ENCODE measurements at regions not wholly inside any gene's neighbourhood (a gene's known extent, or its start where the extent isn't known, plus 50 kb on each side); places are given as distances from the start of the nearest gene placed in this dataset.

DNA sequence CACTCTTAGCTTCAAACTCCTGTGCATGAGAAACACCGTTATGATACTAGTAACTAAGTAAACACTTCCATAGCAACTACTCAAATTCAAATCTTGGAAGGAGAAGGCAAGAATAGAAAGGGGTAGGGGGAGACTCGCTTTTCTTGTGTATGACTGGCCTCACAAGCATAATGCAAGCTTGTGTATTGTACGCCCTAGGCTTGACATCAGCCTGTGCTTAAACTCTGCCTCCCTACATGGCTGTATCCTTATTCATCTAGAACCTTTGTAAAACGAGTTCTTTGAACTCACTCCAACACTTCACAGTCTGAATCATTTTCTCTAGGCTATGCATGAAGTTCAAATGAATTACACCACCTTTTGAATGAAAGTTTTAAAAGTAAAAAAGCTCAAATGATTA, 1071.2 kb upstream of the ADGRL3 start:
- no peaks in the 10 kb centered on the region for H3K36me3 ChIP-seq (ENCODE audit: control insufficient read depth, insufficient read depth, low read length)
- H3K9me3 ChIP-seq (ENCODE audit: control insufficient read depth, low read length), result no peaks in the 10 kb centered on the region
- H3K27ac ChIP-seq (ENCODE audit: low read depth, low read length, severe bottlenecking), result no peak overlapping the region
- H3K4me1 ChIP-seq (ENCODE audit: control insufficient read depth, insufficient read depth, low read length, poor library complexity, severe bottlenecking), result no peaks in the 10 kb centered on the region
- 83 to 100% methylated on average over 1 of the region's 4 CpGs for WGBS, 2 experiments (ENCODE audit: insufficient coverage in 2 of 2)
- H3K4me3 ChIP-seq (ENCODE audit: extremely low read depth, insufficient read depth, low read length, poor library complexity, severe bottlenecking), result no peak overlapping the region

DNA sequence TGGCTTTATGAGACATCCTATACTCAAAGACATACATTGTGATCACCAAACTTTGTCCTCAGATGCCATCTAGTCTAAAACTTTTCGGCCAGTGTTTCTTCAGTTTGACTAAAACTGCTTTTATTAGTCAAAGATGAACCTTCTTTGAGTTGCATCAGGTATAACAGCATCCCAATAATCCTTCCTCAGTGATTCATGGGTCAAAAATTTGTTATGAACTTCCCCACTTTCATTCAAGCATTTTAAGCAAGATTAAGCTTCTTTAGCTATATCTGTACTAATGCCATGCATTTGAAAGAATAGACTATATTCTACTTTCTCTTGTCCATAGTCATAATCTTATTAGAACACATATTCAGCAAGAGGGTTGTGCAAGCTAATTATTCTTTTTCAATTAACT, 1070.4 kb upstream of the ADGRL3 start:
- no peak overlapping the region for H3K4me3 ChIP-seq (ENCODE audit: extremely low read depth, insufficient read depth, low read length, poor library complexity, severe bottlenecking)
- no peaks in the 10 kb centered on the region for H3K4me1 ChIP-seq (ENCODE audit: control insufficient read depth, insufficient read depth, low read length, poor library complexity, severe bottlenecking)
- 80 to 86% methylated on average over 1 of the region's 1 CpG for WGBS, 2 experiments (ENCODE audit: insufficient coverage in 2 of 2)

DNA sequence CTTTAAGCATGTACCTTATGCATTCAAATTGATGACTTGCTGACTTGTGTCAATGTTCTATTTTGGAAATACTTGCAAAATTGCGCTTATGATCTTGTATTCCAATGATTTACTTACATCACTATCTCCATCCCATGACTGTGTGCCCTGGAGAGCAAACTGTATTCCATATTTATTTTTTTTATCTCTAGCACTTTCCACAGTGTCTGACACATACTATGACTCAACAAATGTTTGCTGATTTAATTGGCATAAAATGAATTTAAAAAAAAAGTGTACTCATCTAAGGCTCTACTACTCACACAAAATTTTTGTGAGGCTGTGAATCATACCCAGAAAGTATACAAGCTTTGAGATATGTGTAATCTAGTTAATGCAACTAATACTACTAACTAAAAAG, 1066.8 kb upstream of the ADGRL3 start:
- Histone ChIP-seq H3K9me3 (ENCODE audit: control insufficient read depth, low read length) (no peaks in the 10 kb centered on the region), H3K36me3 (ENCODE audit: control insufficient read depth, insufficient read depth, low read length) (no peaks in the 10 kb centered on the region), H3K27ac (ENCODE audit: low read depth, low read length, severe bottlenecking) (no peak overlapping the region), H3K4me1 (ENCODE audit: control insufficient read depth, insufficient read depth, low read length, poor library complexity, severe bottlenecking) (no peaks in the 10 kb centered on the region), H3K4me3 (ENCODE audit: extremely low read depth, insufficient read depth, low read length, poor library complexity, severe bottlenecking) (no peak overlapping the region)
- 100% methylated on average over 1 of the region's 1 CpG; no CpG with 5 or more reads in 1 of the 2 experiments for WGBS, 2 experiments (ENCODE audit: insufficient coverage in 2 of 2)

More for the DNA sequence above, 1070.4 kb upstream of the ADGRL3 start:
- H3K36me3 ChIP-seq (ENCODE audit: control insufficient read depth, insufficient read depth, low read length), result no peaks in the 10 kb centered on the region
- no peaks in the 10 kb centered on the region for H3K9me3 ChIP-seq (ENCODE audit: control insufficient read depth, low read length)
- no peak overlapping the region for H3K27ac ChIP-seq (ENCODE audit: low read depth, low read length, severe bottlenecking)

DNA sequence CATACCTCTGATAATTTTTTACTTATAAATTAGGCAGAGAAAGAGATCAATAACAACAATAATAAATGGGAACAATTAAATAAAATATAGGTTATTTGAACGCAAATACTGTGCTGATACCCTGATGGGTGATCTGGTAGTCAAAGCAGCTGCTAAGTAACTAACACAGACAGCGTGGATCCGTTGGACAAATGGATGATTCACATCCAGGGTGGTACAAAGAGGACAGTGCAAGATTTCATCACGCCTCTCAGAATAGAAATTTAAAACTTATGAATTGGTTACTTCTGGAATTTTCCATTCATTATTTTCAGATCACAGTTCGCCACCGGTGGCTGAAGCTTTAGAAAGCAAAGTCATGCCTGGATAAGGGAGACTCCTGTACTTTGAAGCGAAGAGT, 1066.0 kb upstream of the ADGRL3 start:
- WGBS, 2 experiments (ENCODE audit: insufficient coverage in 2 of 2), result 88 to 97% methylated on average over 6 of the region's 7 CpGs
- H3K4me1 ChIP-seq (ENCODE audit: control insufficient read depth, insufficient read depth, low read length, poor library complexity, severe bottlenecking), result no peaks in the 10 kb centered on the region

DNA sequence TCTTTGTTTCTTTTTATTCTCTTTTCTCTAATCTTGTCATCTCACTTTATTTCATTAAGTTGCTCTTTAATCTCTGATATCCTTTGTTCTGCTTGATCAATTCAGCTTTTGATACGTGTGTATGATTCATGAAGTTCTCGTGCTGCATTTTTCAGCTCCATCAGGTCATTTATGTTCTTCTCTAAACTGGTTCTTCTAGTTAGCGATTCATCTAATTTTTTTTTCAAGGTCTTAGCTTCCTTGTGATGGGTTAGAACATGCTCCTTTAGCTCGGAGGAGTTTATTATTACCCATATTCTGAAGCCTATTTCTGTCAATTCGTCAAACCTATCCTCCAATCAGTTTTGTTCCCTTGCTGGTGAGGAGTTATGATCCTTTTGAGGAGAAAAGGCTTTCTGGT, 1045.0 kb upstream of the ADGRL3 start:
- H3K9me3 ChIP-seq (ENCODE audit: control insufficient read depth, low read length), result no peaks in the 10 kb centered on the region
- H3K27ac ChIP-seq (ENCODE audit: low read depth, low read length, severe bottlenecking), result no peak overlapping the region
- no peaks in the 10 kb centered on the region for H3K36me3 ChIP-seq (ENCODE audit: control insufficient read depth, insufficient read depth, low read length)
- 85% methylated on average over 2 of the region's 5 CpGs; no CpG with 5 or more reads in 1 of the 2 experiments for WGBS, 2 experiments (ENCODE audit: insufficient coverage in 2 of 2)
- H3K4me3 ChIP-seq (ENCODE audit: extremely low read depth, insufficient read depth, low read length, poor library complexity, severe bottlenecking), result no peak overlapping the region
- H3K4me1 ChIP-seq (ENCODE audit: control insufficient read depth, insufficient read depth, low read length, poor library complexity, severe bottlenecking), result no peaks in the 10 kb centered on the region

More for the DNA sequence above, 1066.0 kb upstream of the ADGRL3 start:
- H3K4me3 ChIP-seq (ENCODE audit: extremely low read depth, insufficient read depth, low read length, poor library complexity, severe bottlenecking), result no peak overlapping the region
- H3K36me3 ChIP-seq (ENCODE audit: control insufficient read depth, insufficient read depth, low read length), result no peaks in the 10 kb centered on the region
- H3K27ac ChIP-seq (ENCODE audit: low read depth, low read length, severe bottlenecking), result no peak overlapping the region
- H3K9me3 ChIP-seq (ENCODE audit: control insufficient read depth, low read length), result no peaks in the 10 kb centered on the region

DNA sequence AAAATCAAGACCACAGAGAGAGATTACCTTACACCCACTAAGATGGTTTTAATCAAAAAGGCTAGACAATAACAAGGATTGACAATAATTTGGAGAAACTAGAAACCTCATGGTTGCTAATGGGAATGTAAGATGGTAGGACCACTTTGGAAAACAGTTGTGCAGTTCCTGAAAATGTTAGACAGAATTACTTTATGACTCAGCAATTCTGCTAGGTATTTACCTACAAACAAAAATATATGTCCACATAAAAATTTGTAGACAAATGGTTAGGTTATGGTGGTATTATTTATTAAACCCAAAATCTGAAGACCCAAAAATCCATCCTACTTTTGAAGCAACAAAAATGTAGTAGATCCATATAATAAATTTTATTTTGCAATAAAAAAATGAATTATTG, 1027.0 kb upstream of the ADGRL3 start:
- no peaks in the 10 kb centered on the region for H3K9me3 ChIP-seq (ENCODE audit: control insufficient read depth, low read length)
- no peak overlapping the region for H3K27ac ChIP-seq (ENCODE audit: low read depth, low read length, severe bottlenecking)
- H3K36me3 ChIP-seq (ENCODE audit: control insufficient read depth, insufficient read depth, low read length), result no peaks in the 10 kb centered on the region
- H3K4me1 ChIP-seq (ENCODE audit: control insufficient read depth, insufficient read depth, low read length, poor library complexity, severe bottlenecking), result no peaks in the 10 kb centered on the region
- H3K4me3 ChIP-seq (ENCODE audit: extremely low read depth, insufficient read depth, low read length, poor library complexity, severe bottlenecking), result no peak overlapping the region

DNA sequence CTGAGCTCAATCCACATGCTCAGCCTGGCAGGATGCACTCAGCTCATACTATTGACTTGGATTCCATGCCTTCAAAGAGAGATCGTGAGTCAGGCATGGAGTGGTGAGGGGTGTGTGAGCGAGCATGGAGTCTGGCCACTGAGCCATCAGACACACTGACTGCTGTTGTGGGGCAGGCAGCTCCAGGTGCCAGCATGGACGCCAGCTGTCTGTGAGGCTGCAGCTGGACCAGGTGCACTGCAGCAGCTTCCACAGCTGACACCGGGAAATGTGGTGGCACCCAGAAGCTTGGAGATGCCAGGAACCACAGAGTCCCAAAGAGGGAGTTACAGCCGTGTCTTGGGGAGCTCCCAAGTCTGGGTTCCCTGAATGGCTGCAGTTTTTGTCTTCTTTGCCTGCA, 1026.4 kb upstream of the ADGRL3 start:
- no peak overlapping the region for H3K27ac ChIP-seq (ENCODE audit: low read depth, low read length, severe bottlenecking)
- no peaks in the 10 kb centered on the region for H3K9me3 ChIP-seq (ENCODE audit: control insufficient read depth, low read length)
- H3K4me3 ChIP-seq (ENCODE audit: extremely low read depth, insufficient read depth, low read length, poor library complexity, severe bottlenecking), result no peak overlapping the region
- 88 to 92% methylated on average over 4 to 5 of the region's 5 CpGs for WGBS, 2 experiments (ENCODE audit: insufficient coverage in 2 of 2)
- H3K36me3 ChIP-seq (ENCODE audit: control insufficient read depth, insufficient read depth, low read length), result no peaks in the 10 kb centered on the region
- no peaks in the 10 kb centered on the region for H3K4me1 ChIP-seq (ENCODE audit: control insufficient read depth, insufficient read depth, low read length, poor library complexity, severe bottlenecking)

DNA sequence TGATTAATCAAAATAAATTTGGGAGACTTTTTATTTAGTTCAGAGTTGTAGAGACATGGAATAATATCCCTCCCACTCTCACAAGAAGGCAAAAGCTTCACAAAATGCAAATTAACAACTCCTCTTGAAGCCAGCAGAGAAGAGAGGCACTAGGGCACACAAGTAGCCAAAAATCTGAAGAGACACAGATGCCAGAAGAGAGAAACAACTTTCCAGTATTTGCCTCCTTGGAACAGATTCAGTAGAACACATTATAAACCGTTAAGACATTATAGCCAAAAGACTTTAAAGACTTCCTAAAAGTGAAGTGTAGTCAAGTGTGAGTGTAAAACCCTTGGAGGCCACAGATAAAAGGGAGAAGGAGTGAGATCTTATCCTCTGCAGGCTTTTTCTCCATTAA, 1024.9 kb upstream of the ADGRL3 start:
- H3K27ac ChIP-seq (ENCODE audit: low read depth, low read length, severe bottlenecking), result no peak overlapping the region
- WGBS, 2 experiments (ENCODE audit: insufficient coverage in 2 of 2), result no CpG with 5 or more reads among the region's 1 CpG
- no peaks in the 10 kb centered on the region for H3K9me3 ChIP-seq (ENCODE audit: control insufficient read depth, low read length)

DNA sequence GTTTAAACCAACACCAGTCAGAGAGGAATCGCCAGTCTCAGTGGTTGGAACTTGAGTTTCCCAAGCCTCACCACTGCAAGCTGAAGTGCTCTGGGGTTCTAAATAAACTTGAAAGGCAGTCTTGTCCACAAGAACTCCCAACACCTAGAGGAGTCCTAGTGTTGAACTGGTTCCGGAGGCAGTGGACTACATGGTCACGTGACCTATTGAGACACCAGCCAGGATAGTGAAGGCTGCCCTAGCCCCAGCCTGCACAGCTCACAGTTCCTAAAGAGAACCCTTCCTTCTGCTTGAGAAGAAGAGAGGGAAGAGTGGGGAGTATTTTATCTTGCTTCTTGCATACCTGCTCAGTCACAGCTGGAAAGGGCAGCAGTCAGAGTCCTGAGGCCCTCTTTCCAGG, 1012.7 kb upstream of the ADGRL3 start:
- Histone ChIP-seq H3K9me3 (ENCODE audit: control insufficient read depth, low read length) (no peaks in the 10 kb centered on the region), H3K4me1 (ENCODE audit: control insufficient read depth, insufficient read depth, low read length, poor library complexity, severe bottlenecking) (no peaks in the 10 kb centered on the region), H3K4me3 (ENCODE audit: extremely low read depth, insufficient read depth, low read length, poor library complexity, severe bottlenecking) (no peak overlapping the region), H3K27ac (ENCODE audit: low read depth, low read length, severe bottlenecking) (no peak overlapping the region), H3K36me3 (ENCODE audit: control insufficient read depth, insufficient read depth, low read length) (no peaks in the 10 kb centered on the region)
- WGBS, 2 experiments (ENCODE audit: insufficient coverage in 2 of 2), result 93 to 100% methylated on average over 2 to 3 of the region's 3 CpGs

More for the DNA sequence above, 1024.9 kb upstream of the ADGRL3 start:
- no peaks in the 10 kb centered on the region for H3K36me3 ChIP-seq (ENCODE audit: control insufficient read depth, insufficient read depth, low read length)
- no peak overlapping the region for H3K4me3 ChIP-seq (ENCODE audit: extremely low read depth, insufficient read depth, low read length, poor library complexity, severe bottlenecking)
- no peaks in the 10 kb centered on the region for H3K4me1 ChIP-seq (ENCODE audit: control insufficient read depth, insufficient read depth, low read length, poor library complexity, severe bottlenecking)

DNA sequence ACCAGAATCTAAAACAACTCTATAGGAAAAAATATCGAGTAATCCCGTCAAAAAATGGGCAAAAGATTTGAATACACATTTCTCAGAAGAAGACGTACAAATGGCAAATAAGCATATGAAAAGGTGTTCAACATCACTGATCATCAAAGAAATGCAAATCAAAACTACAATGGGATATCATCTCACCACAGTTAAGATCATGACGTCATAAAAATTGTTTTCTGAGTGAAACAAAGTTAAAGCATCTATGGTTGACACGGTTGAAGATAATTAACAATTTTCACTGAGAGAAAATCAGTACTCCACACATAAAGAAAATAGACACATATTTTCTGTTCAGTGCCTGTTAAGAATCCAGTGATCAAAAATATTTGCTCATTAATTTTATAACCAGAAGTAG, 1010.8 kb upstream of the ADGRL3 start:
- H3K4me3 ChIP-seq (ENCODE audit: extremely low read depth, insufficient read depth, low read length, poor library complexity, severe bottlenecking), result no peak overlapping the region
- H3K27ac ChIP-seq (ENCODE audit: low read depth, low read length, severe bottlenecking), result no peak overlapping the region
- H3K4me1 ChIP-seq (ENCODE audit: control insufficient read depth, insufficient read depth, low read length, poor library complexity, severe bottlenecking), result no peaks in the 10 kb centered on the region
- H3K36me3 ChIP-seq (ENCODE audit: control insufficient read depth, insufficient read depth, low read length), result no peaks in the 10 kb centered on the region
- 84% methylated on average over 2 of the region's 5 CpGs; no CpG with 5 or more reads in 1 of the 2 experiments for WGBS, 2 experiments (ENCODE audit: insufficient coverage in 2 of 2)
- no peaks in the 10 kb centered on the region for H3K9me3 ChIP-seq (ENCODE audit: control insufficient read depth, low read length)

DNA sequence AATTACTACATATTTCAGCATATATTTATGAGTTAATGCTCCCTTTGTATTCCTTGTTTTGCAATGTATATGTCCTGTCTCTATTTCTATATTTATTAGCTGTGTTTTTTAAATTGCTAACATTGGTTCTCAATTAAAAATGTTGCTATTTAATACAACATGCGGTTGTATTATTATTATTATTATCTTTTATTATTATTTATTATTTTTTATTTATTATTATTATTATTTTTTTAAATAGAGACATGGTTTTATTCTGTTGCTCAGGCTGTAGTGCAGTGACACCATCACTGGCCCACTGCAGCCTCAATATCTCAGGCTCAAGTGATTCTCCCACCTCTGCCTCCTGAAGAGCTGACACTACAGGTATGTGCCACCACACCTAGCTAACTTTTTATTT, 1005.9 kb upstream of the ADGRL3 start:
- Histone ChIP-seq H3K9me3 (ENCODE audit: control insufficient read depth, low read length) (no peaks in the 10 kb centered on the region), H3K4me3 (ENCODE audit: extremely low read depth, insufficient read depth, low read length, poor library complexity, severe bottlenecking) (no peak overlapping the region), H3K36me3 (ENCODE audit: control insufficient read depth, insufficient read depth, low read length) (no peaks in the 10 kb centered on the region), H3K27ac (ENCODE audit: low read depth, low read length, severe bottlenecking) (no peak overlapping the region), H3K4me1 (ENCODE audit: control insufficient read depth, insufficient read depth, low read length, poor library complexity, severe bottlenecking) (no peaks in the 10 kb centered on the region)
- no CpG with 5 or more reads among the region's 1 CpG for WGBS, 2 experiments (ENCODE audit: insufficient coverage in 2 of 2)

Data from mesodermal cell (in vitro differentiated cells).